ENCODE measurements at regions not wholly inside any gene's neighbourhood (a gene's known extent, or its start where the extent isn't known, plus 50 kb on each side); places are given as distances from the start of the nearest gene placed in this dataset.

DNA sequence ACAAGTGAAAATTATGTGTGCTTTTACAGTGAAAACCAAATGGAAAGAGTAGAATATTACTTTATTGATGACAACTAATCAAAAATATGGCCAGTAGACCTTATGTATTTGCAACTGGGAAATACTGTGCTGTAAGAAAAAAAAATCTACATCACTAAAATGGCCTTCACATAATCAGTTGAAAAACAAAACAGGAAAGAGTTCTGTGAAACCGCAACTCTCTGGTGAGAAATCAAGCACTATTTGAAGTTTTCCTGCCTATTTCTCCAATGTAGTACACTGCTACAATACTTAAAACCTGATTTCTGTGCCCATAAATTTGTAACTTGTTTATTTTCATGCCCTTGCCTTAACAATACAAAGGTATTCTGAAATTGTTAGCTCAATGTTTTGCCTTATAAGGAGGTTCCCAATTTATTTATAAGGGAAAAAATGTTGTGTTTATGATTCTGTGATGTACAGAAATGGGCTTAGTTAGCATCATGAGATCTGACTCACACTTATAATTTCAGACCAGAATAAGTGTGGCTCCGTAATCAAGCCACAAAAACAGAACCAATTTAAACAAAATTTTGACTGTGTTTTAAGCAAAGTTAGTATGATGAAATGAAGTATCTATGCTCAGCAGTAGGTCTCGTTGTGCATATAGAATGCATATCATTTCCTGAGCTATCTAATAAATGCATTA lies 147.1 kb downstream of the FAT4 start:
- H3K4me1 ChIP-seq (ENCODE audit: control insufficient read depth, insufficient read depth, low read length), result no peaks in the 10 kb centered on the region
- H4K20me1 ChIP-seq (ENCODE audit: control insufficient read depth, insufficient read depth), result no peaks in the 10 kb centered on the region
- no peaks in the 10 kb centered on the region for H3K9me3 ChIP-seq (replicated peaks; ENCODE audit: control insufficient read depth, insufficient read depth, low read length)
- H3K4me3 ChIP-seq, result no peak overlapping the region
- intact Hi-C loops (cut with micrococcal nuclease; ENCODE audit: unreplicated experiment), result no loop called here
- RAD21 ChIA-PET (ENCODE audit: unreplicated experiment), result no interaction called here
- ATAC-seq, result no peak
- TF ChIP-seq EZH2 (IDR thresholded peaks at IDR 0.05; ENCODE audit: borderline replicate concordance, control insufficient read depth, low read depth, low read length), result no peak
- no peak for TF ChIP-seq JUND (IDR thresholded peaks at IDR 0.05; ENCODE audit: low read depth, low read length)
- TF ChIP-seq, protein P1, sequence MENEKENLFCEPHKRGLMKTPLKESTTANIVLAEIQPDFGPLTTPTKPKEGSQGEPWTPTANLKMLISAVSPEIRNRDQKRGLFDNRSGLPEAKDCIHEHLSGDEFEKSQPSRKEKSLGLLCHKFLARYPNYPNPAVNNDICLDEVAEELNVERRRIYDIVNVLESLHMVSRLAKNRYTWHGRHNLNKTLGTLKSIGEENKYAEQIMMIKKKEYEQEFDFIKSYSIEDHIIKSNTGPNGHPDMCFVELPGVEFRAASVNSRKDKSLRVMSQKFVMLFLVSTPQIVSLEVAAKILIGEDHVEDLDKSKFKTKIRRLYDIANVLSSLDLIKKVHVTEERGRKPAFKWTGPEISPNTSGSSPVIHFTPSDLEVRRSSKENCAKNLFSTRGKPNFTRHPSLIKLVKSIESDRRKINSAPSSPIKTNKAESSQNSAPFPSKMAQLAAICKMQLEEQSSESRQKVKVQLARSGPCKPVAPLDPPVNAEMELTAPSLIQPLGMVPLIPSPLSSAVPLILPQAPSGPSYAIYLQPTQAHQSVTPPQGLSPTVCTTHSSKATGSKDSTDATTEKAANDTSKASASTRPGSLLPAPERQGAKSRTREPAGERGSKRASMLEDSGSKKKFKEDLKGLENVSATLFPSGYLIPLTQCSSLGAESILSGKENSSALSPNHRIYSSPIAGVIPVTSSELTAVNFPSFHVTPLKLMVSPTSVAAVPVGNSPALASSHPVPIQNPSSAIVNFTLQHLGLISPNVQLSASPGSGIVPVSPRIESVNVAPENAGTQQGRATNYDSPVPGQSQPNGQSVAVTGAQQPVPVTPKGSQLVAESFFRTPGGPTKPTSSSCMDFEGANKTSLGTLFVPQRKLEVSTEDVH (IDR thresholded peaks at IDR 0.05; ENCODE audit: low read depth, partially characterized antibody), result no peak
- no peak for TF ChIP-seq PAX5 (IDR thresholded peaks at IDR 0.05; ENCODE audit: borderline replicate concordance, low read depth, low read length)
- TF ChIP-seq, protein P2, sequence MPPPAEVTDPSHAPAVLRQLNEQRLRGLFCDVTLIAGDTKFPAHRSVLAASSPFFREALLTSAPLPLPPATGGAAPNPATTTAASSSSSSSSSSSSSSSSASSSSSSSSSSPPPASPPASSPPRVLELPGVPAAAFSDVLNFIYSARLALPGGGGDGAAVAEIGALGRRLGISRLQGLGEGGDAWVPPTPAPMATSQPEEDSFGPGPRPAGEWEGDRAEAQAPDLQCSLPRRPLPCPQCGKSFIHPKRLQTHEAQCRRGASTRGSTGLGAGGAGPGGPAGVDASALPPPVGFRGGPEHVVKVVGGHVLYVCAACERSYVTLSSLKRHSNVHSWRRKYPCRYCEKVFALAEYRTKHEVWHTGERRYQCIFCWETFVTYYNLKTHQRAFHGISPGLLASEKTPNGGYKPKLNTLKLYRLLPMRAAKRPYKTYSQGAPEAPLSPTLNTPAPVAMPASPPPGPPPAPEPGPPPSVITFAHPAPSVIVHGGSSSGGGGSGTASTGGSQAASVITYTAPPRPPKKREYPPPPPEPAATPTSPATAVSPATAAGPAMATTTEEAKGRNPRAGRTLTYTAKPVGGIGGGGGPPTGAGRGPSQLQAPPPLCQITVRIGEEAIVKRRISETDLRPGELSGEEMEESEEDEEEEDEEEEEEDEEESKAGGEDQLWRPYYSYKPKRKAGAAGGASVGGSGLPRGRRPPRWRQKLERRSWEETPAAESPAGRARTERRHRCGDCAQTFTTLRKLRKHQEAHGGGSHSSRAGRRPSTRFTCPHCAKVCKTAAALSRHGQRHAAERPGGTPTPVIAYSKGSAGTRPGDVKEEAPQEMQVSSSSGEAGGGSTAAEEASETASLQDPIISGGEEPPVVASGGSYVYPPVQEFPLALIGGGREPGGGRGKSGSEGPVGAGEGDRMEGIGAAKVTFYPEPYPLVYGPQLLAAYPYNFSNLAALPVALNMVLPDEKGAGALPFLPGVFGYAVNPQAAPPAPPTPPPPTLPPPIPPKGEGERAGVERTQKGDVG (CRISPR knock-in tag; IDR thresholded peaks at IDR 0.05), result no peak
- no peak for TF ChIP-seq SMC3 (IDR thresholded peaks at IDR 0.05; ENCODE audit: borderline replicate concordance, low read length)
- TF ChIP-seq NFYB (IDR thresholded peaks at IDR 0.05; ENCODE audit: insufficient read depth, low read depth, low read length), result no peak
- no peak for TF ChIP-seq RAD21 (IDR thresholded peaks at IDR 0.05; ENCODE audit: insufficient read depth, low read depth, low read length)
- no peak for TF ChIP-seq NBN (IDR thresholded peaks at IDR 0.05)
- no peak for TF ChIP-seq HDAC6 (IDR thresholded peaks at IDR 0.05; ENCODE audit: unreplicated experiment)
- TF ChIP-seq, protein P3, sequence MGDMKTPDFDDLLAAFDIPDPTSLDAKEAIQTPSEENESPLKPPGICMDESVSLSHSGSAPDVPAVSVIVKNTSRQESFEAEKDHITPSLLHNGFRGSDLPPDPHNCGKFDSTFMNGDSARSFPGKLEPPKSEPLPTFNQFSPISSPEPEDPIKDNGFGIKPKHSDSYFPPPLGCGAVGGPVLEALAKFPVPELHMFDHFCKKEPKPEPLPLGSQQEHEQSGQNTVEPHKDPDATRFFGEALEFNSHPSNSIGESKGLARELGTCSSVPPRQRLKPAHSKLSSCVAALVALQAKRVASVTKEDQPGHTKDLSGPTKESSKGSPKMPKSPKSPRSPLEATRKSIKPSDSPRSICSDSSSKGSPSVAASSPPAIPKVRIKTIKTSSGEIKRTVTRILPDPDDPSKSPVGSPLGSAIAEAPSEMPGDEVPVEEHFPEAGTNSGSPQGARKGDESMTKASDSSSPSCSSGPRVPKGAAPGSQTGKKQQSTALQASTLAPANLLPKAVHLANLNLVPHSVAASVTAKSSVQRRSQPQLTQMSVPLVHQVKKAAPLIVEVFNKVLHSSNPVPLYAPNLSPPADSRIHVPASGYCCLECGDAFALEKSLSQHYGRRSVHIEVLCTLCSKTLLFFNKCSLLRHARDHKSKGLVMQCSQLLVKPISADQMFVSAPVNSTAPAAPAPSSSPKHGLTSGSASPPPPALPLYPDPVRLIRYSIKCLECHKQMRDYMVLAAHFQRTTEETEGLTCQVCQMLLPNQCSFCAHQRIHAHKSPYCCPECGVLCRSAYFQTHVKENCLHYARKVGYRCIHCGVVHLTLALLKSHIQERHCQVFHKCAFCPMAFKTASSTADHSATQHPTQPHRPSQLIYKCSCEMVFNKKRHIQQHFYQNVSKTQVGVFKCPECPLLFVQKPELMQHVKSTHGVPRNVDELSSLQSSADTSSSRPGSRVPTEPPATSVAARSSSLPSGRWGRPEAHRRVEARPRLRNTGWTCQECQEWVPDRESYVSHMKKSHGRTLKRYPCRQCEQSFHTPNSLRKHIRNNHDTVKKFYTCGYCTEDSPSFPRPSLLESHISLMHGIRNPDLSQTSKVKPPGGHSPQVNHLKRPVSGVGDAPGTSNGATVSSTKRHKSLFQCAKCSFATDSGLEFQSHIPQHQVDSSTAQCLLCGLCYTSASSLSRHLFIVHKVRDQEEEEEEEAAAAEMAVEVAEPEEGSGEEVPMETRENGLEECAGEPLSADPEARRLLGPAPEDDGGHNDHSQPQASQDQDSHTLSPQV (IDR thresholded peaks at IDR 0.05), result no peak
- no peak for DNase-seq (ENCODE audit: low read depth, low spot score)
- SMC1A ChIA-PET (ENCODE audit: uncharacterized antibody, unreplicated experiment), result no interaction called here
- no peak overlapping the region for H3K9ac ChIP-seq (ENCODE audit: control insufficient read depth, insufficient read depth, low read length)
- BruUV-seq (replicated peaks), result no TSS peak
- H3K36me3 ChIP-seq (ENCODE audit: control insufficient read depth in 2 of 2, insufficient read depth in 2 of 2, low read length in 1 of 2), result no peaks in the 10 kb centered on the region
- no peak for FAIRE-seq
- no peak overlapping the region for H3K4me2 ChIP-seq (ENCODE audit: control insufficient read depth, insufficient read depth)
- POLR2A ChIA-PET, result no interaction called here
- in situ Hi-C loops (cut with MboI), result no loop called here
- H3K27me3 ChIP-seq (replicated peaks in 1 of 2; ENCODE audit: control insufficient read depth in 2 of 2, insufficient read depth in 2 of 2, low read length in 1 of 2), result no peaks in the 10 kb centered on the region
- 15% methylated on average over 3 of the region's 3 CpGs for WGBS (ENCODE audit: insufficient coverage, insufficient replicate concordance, low lambda C conversion rate, missing lambda C conversion rate)
- H2AFZ ChIP-seq (ENCODE audit: control insufficient read depth, low read depth, low read length), result no peak overlapping the region
- H3K79me2 ChIP-seq (ENCODE audit: control insufficient read depth, insufficient read depth, low read length), result no peaks in the 10 kb centered on the region
- CTCF ChIA-PET, result no interaction called here
- H3K27ac ChIP-seq (ENCODE audit: control insufficient read depth, insufficient read depth), result no peak overlapping the region
